RPMI7951 (cell line): ENCODE measurements at regions not wholly inside any gene's neighbourhood (a gene's known extent, or its start where the extent isn't known, plus 50 kb on each side); places are given as distances from the start of the nearest gene placed in this dataset.

Experiments
- DNase-seq: peaks from one replicate; pipeline ENCODE4 v3.0.0-alpha.2; 2012; ENCODE audit warnings: low read depth

DNA sequence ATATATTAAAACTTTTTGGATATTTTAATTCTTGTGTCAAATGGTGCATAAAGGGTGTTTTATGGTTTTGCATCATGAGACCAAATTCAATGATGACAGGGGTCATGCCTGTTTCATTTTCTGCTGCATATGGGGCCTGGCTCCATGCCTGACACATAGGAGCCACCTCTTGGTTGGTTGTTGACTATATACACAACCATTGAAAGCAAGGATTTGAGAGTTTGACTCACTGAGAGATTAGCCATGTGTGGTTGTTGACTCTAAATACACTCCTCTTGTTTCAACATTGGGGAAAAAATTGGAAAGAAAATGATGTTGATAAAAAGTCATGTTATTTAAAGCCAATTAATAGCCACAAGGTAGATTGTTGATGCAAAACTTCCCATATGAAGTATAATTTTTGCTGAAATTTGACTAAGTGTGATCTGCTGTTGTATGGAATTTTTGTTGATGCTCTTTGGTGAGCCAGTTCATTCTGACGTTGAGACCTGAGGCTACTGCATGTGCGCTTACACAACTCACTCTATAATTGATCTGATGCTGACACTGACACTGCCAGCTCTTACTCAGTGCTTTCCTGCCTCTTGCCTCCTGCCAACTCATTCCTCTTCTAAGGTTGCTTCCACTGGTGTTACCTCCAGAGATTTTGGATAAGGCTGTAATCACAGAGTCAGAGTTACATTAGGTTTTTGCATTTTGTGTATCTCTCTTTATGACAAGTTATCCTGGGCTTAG lies 446.2 kb upstream of the SLC14A2 start:
- DNase-seq, result peak; percentile 92

DNA sequence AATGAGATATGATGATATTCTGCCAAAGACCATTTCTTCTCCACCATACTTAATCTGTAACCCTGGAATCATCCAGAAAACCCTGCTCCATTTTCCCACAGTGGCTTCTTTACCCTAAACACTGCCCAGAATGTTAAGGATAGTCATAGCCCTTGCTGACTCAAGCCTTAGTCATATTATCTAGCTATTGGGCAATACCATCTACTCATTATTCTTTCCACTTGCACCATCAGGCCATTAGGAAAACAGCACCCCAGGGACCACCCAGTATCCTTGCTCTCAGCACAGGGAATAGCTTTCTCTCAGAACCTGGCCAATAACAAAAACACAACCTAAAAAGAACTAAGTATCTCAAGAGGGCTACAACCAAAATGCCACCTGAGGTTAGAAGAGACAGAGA lies 445.7 kb upstream of the SLC14A2 start:
- DNase-seq, result peak; percentile 94

DNA sequence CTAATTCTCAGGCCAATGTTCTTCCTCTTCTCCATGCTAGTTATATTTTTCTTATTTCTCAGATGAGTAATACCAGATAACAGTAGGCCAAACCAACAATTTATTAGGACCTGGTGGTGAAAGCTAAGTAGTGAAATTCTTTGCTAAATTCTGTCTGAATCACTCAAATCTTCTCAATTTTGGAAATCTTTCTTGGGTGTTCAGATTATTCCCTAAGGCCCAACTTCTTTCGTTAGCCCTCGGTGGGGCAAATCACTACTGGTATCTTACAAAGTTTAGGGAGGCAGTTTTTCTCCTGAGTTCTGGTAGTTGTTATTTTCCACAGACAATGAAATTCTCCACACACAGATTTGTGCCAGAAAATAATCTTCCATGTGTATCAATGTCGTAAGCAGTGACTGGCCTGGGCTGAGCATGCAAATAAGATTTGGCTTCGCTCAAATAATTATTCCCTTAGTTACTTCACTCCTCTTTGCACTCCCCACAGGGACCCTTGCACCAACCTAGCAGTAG lies 443.5 kb upstream of the SLC14A2 start:
- peak; percentile 23 for DNase-seq

DNA sequence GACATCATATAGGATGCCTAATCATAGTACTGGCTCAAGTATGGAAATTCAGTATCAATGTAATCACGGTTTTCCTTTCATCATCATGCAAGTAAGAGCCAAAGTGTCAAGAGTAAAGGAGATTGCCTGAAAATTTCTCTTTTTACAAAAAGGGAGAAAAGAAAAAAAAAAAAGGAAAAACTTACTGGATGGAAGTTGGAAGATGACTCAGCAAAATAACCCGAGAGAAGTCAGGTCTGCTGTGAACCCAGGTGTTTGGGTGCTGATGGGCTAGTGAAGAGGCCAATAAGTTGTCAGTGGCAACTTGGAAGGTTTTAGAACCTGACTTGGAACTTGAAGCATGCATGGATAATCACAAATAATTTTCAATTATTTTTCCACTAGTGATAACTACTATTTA lies 441.9 kb upstream of the SLC14A2 start:
- DNase-seq, result no peak

DNA sequence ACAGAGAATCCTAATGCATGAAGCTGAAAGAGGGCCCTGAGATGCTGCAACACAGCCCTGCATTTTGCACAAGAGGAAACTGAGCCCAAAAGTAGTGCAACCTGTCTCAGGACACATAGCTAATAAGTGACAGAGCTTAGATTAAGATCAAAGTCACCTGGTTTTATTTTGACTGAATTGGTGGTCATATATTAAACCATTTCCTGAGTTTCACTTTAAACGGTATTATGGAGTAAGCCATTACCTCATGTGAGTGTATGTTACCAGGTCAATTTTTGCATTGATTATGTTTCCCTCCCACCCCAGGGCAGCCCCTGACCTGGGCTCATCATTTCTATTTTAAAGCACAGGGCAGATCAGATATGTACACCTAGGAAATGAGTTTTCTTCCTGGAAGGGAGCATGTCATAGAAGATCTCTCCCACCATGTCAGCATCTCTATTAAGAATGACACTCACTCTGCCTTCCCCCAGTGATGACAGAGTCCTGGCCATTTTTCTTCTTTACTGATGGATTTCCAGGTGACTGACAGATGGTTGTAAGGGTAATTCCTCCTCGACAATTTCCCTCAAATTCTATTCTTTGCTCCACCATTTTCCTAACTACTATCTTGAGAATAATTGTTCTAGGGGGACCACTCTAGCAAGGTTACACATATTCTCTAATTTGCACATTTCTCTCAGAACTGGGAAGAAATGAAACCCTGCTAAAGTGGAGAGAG lies 441.3 kb upstream of the SLC14A2 start:
- no peak for DNase-seq

DNA sequence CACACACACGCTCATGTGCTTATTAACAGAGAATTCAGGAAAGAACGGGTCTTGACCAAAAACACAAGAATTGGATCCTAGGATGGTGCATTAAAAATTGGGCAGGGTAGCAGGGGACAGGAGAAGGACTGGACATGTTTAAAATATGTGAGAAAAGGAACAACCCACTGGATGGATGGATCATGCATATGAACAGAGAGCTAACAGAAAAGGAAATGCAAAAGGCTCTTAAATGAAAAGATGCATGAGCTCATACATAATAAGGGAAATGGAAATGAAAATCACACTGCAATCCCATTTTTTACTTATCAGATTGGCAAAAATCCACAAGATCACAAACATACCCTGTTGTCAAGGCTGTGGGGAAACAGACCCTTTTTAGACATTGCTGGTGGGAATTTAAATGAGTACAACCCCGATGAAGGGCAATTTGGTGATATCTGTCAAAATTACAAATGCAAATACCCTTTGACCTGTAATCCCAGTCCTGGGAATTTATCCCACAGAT lies 440.6 kb upstream of the SLC14A2 start:
- DNase-seq, result no peak

DNA sequence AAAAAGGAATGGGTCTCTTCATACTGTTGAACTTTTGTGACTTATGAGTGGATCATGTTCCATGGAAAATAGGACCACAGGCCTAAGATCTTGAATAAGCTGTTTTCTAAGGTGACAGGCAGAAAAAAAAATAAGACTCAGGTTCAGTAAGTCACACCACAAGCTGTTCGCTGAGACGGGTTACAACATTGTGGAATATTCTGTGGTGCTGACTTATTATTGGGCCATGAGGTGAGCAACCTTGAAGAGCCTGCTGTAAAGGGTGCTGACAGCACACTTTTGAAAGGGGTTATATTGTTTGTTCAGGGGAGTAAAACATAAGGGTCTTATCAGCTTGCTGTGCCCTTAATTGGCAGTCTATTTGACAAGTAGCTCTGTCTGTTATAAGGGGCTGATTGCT lies 439.8 kb upstream of the SLC14A2 start:
- DNase-seq, result no peak

DNA sequence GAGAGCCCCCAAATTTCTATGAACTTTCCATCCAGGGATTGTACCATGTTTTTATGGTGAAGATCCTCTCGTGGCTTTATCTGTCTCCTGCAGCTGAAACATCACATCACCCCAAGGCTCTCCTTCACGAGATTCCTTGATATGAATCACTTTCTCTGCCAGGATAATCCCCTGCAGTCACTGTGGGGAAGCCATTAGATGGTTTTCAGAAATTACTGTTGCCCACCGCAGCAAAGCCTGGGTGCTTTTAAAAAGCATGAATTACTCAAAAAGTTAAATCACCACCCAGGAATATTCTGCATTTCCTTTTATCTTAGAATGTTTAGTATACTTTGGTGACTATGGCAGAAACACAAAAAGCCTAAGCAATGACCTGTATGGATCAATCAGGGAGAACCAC lies 428.4 kb upstream of the SLC14A2 start:
- peak; percentile 36 for DNase-seq

DNA sequence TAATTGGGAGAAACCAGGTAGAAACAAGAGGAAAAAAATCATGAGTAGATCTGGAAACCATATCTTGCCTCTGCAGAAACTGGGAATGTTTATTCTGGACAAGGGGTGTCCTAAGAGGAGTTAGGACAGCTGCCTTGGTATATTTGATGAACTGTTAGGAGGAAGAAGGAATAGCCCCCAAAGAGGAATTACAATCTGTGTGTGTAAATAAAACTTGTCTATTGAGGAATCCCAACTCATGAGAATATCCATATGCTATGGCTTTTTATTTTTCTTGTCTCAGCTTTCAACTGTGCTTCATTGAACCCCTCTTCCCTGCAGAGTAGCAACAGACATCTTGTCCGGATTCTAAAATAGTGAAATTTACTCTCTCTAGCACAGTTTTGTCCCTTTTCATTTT lies 423.5 kb upstream of the SLC14A2 start:
- no peak for DNase-seq

DNA sequence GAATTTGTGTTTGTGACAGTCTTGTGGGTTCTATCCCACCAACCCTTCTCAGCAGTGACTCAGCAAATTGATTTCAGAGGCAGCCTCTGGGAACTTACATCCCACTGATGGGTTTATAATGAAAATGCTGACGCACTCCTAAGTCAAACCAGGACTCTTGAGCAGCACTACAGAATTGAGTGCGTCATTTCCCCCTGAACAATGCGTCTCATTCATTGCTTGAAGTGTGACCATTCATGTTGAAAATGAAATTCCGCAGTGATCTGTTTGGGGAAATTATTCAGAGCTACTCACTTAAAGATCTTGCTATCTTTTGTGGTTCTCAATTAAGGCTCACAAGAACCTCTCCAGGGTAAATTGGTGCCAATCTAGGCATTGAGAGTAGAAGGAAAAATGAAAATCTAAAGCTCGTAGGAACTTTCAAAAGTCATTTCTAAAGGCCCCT lies 417.7 kb upstream of the SLC14A2 start:
- peak; percentile 95 for DNase-seq

DNA sequence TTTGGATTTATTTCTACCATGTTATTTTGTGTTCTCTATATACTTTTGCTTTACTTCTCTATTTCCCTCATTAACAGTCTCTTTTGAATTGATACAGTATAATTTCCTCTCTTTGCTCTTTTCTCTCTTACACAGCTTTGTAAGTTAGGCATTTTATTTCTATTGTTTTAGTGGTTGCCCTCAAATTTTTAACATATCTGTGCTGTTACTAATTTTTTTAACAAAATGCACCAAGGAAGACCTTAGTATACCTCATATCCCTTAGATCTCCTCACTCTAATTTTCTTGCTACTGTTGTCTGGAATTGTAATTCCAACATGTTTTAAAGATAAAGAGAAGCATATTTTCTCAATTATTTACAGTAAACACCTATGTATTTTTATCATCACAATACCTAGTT lies 416.8 kb upstream of the SLC14A2 start:
- peak; percentile 11 for DNase-seq

DNA sequence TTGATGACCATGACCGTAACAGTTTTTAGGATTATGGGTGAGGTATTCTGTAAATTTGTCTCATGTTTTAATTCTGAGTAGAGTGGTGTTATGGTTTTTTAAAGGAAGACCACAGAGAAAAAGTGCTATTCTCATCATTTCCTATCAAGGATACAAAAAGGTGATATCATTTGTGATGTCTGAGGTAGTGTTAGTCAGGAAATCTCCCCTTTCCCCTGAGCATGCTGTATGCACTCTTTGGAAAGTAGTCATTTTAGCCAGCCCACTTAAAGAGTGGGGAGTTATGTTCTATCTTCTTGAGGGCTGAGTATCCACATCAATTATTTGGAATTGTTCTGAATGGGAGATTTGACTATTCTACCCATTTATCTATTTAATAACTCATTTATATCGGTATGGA lies 414.2 kb upstream of the SLC14A2 start:
- DNase-seq, result no peak

DNA sequence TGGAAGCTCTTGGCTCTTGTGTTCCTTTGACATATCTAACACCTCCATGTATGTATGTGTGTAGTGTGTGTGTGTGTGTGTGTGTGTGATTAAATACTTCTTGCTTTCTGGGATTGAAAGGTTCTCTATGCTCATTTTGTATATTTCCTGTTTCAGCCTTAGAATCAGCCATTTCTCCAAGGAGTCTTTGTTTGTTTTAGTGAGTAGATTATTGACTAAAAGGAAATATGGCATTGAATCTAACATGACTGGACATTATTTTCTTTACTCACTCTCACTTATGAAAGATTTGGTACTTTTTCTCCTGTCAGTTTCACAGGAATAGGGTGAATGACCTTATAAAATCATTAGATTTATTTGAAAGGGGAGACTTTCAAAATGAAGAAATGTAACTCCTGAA lies 413.8 kb upstream of the SLC14A2 start:
- DNase-seq, result no peak

DNA sequence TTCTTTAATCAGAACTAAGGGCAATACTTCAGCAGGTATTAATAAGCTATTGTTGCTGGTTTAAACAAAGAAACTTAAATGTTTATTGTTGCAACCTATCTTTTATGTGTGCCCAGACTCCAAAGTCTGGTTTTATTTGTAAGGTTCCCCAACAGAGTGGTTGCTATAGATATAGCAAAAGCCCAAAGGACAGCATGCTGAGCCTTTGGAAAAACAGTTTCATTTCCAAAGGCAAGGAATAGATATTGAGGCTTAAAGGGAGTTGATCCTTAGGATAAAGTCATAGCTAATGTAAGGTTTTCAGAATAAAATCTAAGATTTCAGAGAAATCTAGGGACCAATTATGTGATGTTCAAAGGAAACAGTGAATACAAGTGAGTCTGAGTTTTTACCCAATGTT lies 413.2 kb upstream of the SLC14A2 start:
- no peak for DNase-seq

DNA sequence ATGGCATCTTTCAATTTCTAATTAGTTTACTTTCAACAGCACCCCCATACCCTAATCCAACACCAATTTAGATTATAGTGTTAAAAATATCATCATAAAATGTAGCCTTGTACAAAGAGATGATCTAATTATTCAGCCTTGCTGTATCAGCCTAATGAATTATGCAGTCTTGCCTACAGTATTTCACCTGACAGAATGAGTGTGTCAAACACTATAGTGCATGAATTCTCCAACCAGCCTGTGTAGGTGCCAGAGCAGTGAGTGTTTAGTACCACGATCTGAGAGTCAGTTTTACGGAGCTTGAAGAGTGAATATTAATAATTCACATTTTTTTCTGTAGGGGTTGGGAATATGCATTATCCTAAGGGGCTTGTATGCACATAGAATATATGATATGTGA lies 411.6 kb upstream of the SLC14A2 start:
- DNase-seq, result no peak

DNA sequence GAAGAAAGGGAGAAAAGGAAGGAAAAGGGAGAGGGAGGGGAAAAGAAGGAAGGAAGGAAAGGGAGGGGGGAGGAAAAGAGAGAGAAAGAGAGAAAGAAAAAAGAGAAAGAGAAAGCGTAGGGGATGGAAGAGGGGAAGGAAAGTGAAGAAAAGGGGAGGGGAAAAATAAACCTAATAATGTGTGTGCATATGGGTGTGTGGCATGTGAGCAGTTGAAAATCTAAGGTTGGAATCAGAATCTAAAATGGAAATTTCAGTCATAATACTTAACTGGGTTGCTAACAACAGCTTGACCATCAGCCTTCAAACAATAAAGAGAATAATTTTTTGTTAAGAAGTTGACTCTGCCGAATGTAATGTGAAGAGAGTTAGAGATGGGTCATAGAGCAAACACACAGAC lies 407.9 kb upstream of the SLC14A2 start:
- DNase-seq, result no peak

DNA sequence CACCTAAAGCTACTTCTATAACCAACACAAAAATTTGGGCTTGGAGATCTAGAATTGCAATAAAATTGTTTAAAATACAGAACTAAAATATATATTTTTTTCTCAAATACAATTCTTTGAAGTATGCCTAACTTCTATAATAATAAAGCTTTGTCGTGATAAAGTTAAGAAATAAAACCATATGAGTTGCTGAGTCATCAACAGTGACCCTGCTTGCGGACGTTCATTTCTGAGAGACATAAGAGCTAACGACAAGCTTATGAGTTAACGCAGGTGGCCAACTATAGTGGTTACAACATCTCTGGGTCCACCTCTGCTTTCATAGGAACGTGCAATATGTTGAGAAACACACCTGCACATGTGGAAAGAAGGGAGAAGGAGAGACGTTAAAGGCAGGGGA lies 407.1 kb upstream of the SLC14A2 start:
- DNase-seq, result no peak

DNA sequence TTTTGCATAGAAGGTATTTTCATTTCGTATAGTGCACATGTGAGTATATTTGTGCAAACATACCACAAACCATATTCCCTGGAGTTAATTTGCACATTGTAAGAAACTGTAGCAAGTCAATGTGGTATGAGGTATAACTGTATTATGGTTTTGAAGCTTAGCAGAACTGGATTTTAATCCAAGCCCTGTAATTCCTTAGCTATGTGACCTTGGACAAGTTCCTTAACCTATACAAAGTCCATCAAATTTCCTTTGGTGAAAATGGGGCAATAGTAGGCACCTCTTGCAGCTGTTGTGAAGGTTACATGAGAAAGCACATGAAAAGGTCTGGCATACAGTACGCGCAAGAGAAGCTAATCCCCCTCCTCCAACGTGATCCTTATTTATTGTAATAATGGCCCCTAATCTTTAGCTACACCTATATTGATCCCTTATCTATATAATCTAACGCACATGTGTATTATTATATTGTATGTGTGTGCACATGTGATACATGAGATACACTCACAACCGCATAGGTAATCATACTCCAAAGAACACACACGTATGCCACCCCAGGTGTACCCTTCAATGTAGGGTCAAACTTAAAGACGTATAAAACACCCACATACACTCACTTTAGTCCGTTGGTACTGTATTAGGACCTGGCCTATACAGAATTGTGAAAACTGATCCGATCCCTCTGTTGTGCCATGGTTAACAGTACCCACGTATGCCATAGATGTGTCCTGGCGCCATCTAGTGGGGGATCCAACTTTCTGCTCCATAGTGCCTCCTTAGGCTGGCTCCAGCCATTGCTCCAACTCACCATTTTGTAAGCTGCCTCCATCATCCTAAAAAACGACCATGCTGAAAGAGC lies 402.9 kb upstream of the SLC14A2 start:
- peak; percentile 79 for DNase-seq

DNA sequence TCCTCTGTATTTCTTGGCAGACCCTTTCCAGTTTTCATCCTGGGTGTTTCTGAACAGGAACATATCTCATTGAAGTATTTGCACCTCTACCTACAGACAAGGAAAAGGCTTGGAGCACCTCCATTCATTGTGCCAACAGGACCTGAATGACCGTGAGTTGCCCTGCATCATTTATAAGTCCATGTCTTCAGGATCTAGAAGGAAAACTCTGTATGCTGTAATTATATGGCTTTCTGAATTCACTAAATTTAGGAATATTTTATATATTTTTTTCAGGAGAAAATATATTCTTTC lies 402.3 kb upstream of the SLC14A2 start:
- no peak for DNase-seq

DNA sequence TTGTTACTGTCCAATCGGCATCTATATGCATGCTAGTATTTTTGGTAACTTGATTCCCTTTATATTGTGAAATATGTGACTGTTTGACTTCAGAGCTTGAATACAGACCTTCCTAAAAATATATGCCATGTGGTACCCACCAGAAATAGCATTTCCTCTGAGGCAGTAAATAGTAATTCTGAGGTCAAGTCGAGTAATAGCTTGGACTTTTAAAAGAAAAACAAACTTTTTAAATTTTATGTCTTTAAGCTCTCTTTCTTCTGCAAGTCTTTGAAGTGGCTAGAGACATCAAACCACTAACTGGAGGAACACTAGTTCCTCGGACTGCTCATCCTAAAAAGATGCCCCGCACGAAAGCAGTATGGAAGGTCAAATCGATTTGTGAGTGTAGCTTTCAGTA lies 396.8 kb upstream of the SLC14A2 start:
- peak; percentile 67 for DNase-seq

DNA sequence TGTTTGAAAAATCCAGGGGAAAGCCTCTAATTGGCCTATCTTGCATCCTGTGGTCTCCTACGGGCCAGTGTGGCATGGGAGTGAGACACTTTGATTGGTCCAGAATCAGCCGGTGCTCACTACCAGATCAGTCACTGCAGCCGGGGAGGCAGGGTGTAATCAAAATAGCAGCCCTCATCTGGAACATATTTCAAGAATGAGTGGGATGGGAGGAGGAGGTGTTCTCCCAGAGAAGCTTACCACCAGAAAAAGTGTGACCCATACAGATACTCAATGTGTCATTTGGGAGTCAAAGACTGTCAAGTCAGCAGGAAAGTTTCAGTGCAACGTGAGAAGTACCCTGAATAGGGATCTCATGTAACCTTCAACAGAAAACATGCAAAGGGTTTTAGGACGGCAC lies 393.9 kb upstream of the SLC14A2 start:
- peak; percentile 74 for DNase-seq

DNA sequence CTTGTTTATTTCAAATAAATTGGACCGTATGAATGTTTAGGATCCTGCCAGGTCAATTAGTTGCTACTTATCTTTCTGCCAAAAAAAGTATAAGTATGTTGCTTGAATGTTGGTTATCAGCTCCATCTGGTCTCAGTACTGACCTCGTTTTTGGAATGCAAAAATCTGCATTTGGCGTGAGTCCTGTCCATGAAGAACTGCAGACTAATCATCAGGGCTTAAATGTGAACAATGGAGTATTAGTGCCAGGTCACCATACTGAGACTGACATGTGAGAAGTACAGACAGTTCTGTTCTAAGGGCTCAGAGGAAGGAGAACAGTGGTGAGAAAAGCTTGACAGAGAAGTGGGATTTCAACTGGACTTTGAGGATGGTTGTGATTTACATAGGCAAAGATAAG lies 393.1 kb upstream of the SLC14A2 start:
- no peak for DNase-seq
